IMR-90 (cell line): ENCODE measurements at regions not wholly inside any gene's neighbourhood (a gene's known extent, or its start where the extent isn't known, plus 50 kb on each side); places are given as distances from the start of the nearest gene placed in this dataset.

ENCODE experiments used
- ATAC-seq: fragments of 200-7000 bp; cut with Tn5 transposase; 2 replicates; pipeline ENCODE4 v1.9.1; 2020; ENCODE audit warnings: low read depth, mild to moderate bottlenecking, moderate library complexity
- BruUV-seq: library from RNA; stranded (reverse); fragments of 400-500 nt; replicated peaks from 2 replicates; lab custom pipeline; 2021; lab: Mats Ljungman, UMichigan
- CTCF ChIA-PET: fragments of 300-600 bp; formaldehyde crosslinking; extraction: SDS; loops from one replicate; lab custom pipeline; 2021; ENCODE audit warnings: antibody characterized with exemption; lab: Yijun Ruan, JAX
- POLR2A ChIA-PET: fragments of 300-600 bp; sonication (Branson Sonifier 250); formaldehyde crosslinking; loops from one replicate; lab custom pipeline; 2022; ENCODE audit warnings: antibody characterized with exemption; ENCODE audit not compliant: unreplicated experiment; lab: Charles Lee
- DNase-seq: peaks from one replicate; pipeline ENCODE4 v3.0.0; 2013
- H2AFZ ChIP-seq: replicated peaks from 2 replicates; pipeline ENCODE3; 2013; ENCODE audit warnings: low read length, mild to moderate bottlenecking; ENCODE audit not compliant: poor library complexity
- H2AK5ac ChIP-seq: 2 replicates; pipeline ENCODE4 v1.6.1; 2013; ENCODE audit warnings: low read depth, low read length, inconsistent platforms
- H2AK9ac ChIP-seq: replicated peaks from 2 replicates; pipeline ENCODE3; 2013; ENCODE audit warnings: mild to moderate bottlenecking, low read depth, low read length, moderate library complexity; ENCODE audit not compliant: poor library complexity
- H2BK120ac ChIP-seq: 2 replicates; pipeline ENCODE4 v1.6.1; 2013; ENCODE audit warnings: low read depth, low read length, inconsistent platforms
- H2BK15ac ChIP-seq: 3 replicates; pipeline ENCODE4 v1.6.1; 2013; ENCODE audit warnings: low read depth, low read length, inconsistent platforms
- H2BK20ac ChIP-seq: 2 replicates; pipeline ENCODE4 v1.6.1; 2013; ENCODE audit warnings: low read depth, mild to moderate bottlenecking, inconsistent platforms, low read length, moderate library complexity
- H2BK5ac ChIP-seq: 2 replicates; pipeline ENCODE4 v1.6.1; 2013; ENCODE audit warnings: mild to moderate bottlenecking, low read depth, low read length, inconsistent platforms; ENCODE audit not compliant: poor library complexity, severe bottlenecking
- H3K14ac ChIP-seq: replicated peaks from 2 replicates; pipeline ENCODE4 v1.6.1; 2013; ENCODE audit warnings: low read depth, low read length, inconsistent platforms
- H3K18ac ChIP-seq: 2 replicates; pipeline ENCODE4 v1.6.1; 2013; ENCODE audit warnings: low read depth, low read length, control low read depth
- H3K23ac ChIP-seq: 2 replicates; pipeline ENCODE4 v1.6.1; 2013; ENCODE audit warnings: low read depth, low read length, inconsistent platforms
- H3K27ac ChIP-seq: 2 replicates; pipeline ENCODE4 v1.5.1; 2013; ENCODE audit warnings: mild to moderate bottlenecking, control low read depth, low read length; ENCODE audit not compliant: insufficient read depth
- H3K27me3 ChIP-seq: 2 replicates; pipeline ENCODE4 v1.6.1; 2013; ENCODE audit warnings: low read length; ENCODE audit not compliant: control insufficient read depth, insufficient read depth
- H3K36me3 ChIP-seq: 2 replicates; pipeline ENCODE4 v1.6.1; 2013; ENCODE audit warnings: low read length, mixed read lengths; ENCODE audit not compliant: control insufficient read depth, insufficient read depth
- H3K4ac ChIP-seq: 2 replicates; pipeline ENCODE4 v1.6.1; 2013; ENCODE audit warnings: low read depth, low read length, inconsistent platforms
- H3K4me1 ChIP-seq: 2 replicates; pipeline ENCODE4 v1.6.1; 2013; ENCODE audit warnings: low read length, mixed read lengths; ENCODE audit not compliant: control insufficient read depth, insufficient read depth
- H3K4me2 ChIP-seq: 2 replicates; pipeline ENCODE4 v1.6.1; 2013; ENCODE audit warnings: low read depth, mild to moderate bottlenecking, control low read depth, low read length, moderate library complexity
- H3K4me3 ChIP-seq: 2 replicates; pipeline ENCODE4 v1.5.1; 2013; ENCODE audit warnings: low read depth, mild to moderate bottlenecking, control low read depth, low read length, moderate library complexity; ENCODE audit not compliant: insufficient read depth
- H3K56ac ChIP-seq: 2 replicates; pipeline ENCODE4 v1.6.1; 2013; ENCODE audit warnings: low read length, inconsistent platforms; ENCODE audit not compliant: insufficient read depth; ENCODE audit errors: extremely low read depth
- H3K79me1 ChIP-seq, 2 experiments: 2 replicates each; pipeline ENCODE4 v1.6.1; 2013; ENCODE audit warnings: low read length in 2 of 2, inconsistent platforms in 1 of 2, low read depth in 1 of 2
- H3K9ac ChIP-seq: 2 replicates; pipeline ENCODE4 v1.6.1; 2013; ENCODE audit warnings: low read depth, low read length, control low read depth
- H3K9me1 ChIP-seq: 2 replicates; pipeline ENCODE4 v1.6.1; 2013; ENCODE audit warnings: low read length, inconsistent platforms; ENCODE audit not compliant: insufficient read depth
- H3K9me3 ChIP-seq: 2 replicates; pipeline ENCODE4 v1.6.1; 2013; ENCODE audit warnings: low read length; ENCODE audit not compliant: control insufficient read depth, insufficient read depth
- H4K20me1 ChIP-seq: 2 replicates; pipeline ENCODE4 v1.6.1; 2013; ENCODE audit warnings: low read length, inconsistent platforms; ENCODE audit not compliant: insufficient read depth
- H4K5ac ChIP-seq: 2 replicates; pipeline ENCODE4 v1.6.1; 2013; ENCODE audit warnings: mild to moderate bottlenecking, low read depth, low read length, control low read depth
- H4K8ac ChIP-seq, 2 experiments: 2 replicates each; pipeline ENCODE4 v1.6.1; 2013; ENCODE audit warnings: low read depth in 2 of 2, low read length in 2 of 2, control low read depth in 1 of 2, inconsistent platforms in 1 of 2
- H4K91ac ChIP-seq: 2 replicates; pipeline ENCODE4 v1.6.1; 2013; ENCODE audit warnings: low read depth, low read length, inconsistent platforms; ENCODE audit not compliant: insufficient read depth
- BHLHE40 ChIP-seq: fragments of 150-350 bp; IDR thresholded peaks from 2 replicates; pipeline ENCODE4 v1.6.1; 2016; ENCODE audit warnings: mild to moderate bottlenecking, low read depth, low read length
- CHD1 ChIP-seq: IDR thresholded peaks from 2 replicates; pipeline ENCODE4 v1.6.1; 2012; ENCODE audit warnings: low read depth, low read length, improper control_type of control experiment
- FOS ChIP-seq: fragments of 150-350 bp; IDR thresholded peaks from 2 replicates; pipeline ENCODE4 v1.6.1; 2016; ENCODE audit warnings: low read depth, low read length
- MAFK ChIP-seq: IDR thresholded peaks from 2 replicates; pipeline ENCODE4 v1.6.1; 2012; ENCODE audit warnings: low read depth, low read length, improper control_type of control experiment
- MAZ ChIP-seq: IDR thresholded peaks from 2 replicates; pipeline ENCODE4 v1.6.1; 2012; ENCODE audit warnings: low read depth, mild to moderate bottlenecking, low read length, improper control_type of control experiment, moderate library complexity, borderline replicate concordance
- MXI1 ChIP-seq: IDR thresholded peaks from 2 replicates; pipeline ENCODE4 v1.6.1; 2012; ENCODE audit warnings: low read depth, mild to moderate bottlenecking, low read length, moderate library complexity, borderline replicate concordance
- NFE2L2 ChIP-seq: fragments of 150-350 bp; IDR thresholded peaks from 2 replicates; pipeline ENCODE4 v1.6.1; 2016; ENCODE audit warnings: low read depth, mild to moderate bottlenecking, low read length
- POLR2A ChIP-seq: IDR thresholded peaks from 2 replicates; pipeline ENCODE4 v1.6.1; 2012; ENCODE audit warnings: mild to moderate bottlenecking, low read depth, low read length
- RAD21 ChIP-seq: IDR thresholded peaks from 2 replicates; pipeline ENCODE4 v1.6.1; 2012; ENCODE audit warnings: low read length, improper control_type of control experiment
- RFX5 ChIP-seq: IDR thresholded peaks from 2 replicates; pipeline ENCODE4 v1.8.0; 2012; ENCODE audit warnings: low read depth, mild to moderate bottlenecking, low read length, moderate library complexity
- SMC3 ChIP-seq: fragments of 150-350 bp; IDR thresholded peaks from 2 replicates; pipeline ENCODE4 v1.6.1; 2016; ENCODE audit warnings: low read depth, mild to moderate bottlenecking, antibody characterized with exemption, low read length, moderate library complexity
- WGBS, 2 experiments: methylation state at CpG; one replicate each; pipeline versions ENCODE4 v1.1.5 to v1.1.7; 2013; ENCODE audit warnings: missing lambda C conversion rate in 2 of 2; ENCODE audit not compliant: insufficient read length in 1 of 2; ENCODE audit errors: extremely low coverage in 2 of 2; 5-methylcytosine and 5-hydroxymethylcytosine counted together
- dilution Hi-C: fragments of 300-500 bp; cut with HindIII; formaldehyde crosslinking; loops from one replicate; pipeline ENCODE4 v1.14.3; 2018; ENCODE audit warnings: low sequenced_read_pairs; ENCODE audit not compliant: unreplicated experiment
- in situ Hi-C: fragments of 300-500 bp; cut with MboI; formaldehyde crosslinking; loops from 3 replicates; pipeline ENCODE4 v1.14.3; 2019; ENCODE audit warnings: low sequenced_read_pairs, inconsistent platforms, mixed read lengths
- intact Hi-C: fragments of 100-400 bp; cut with micrococcal nuclease; formaldehyde crosslinking; loops from 2 replicates; pipeline ENCODE4 v1.10.0; 2022
- TF ChIP-seq, protein P1 (sequence below): conservative IDR thresholded peaks from 2 replicates; pipeline ENCODE4 v1.5.1; 2012; ENCODE audit warnings: mild to moderate bottlenecking, low read depth, low read length, improper control_type of control experiment
- TF ChIP-seq, protein P2 (sequence below): fragments of 150-350 bp; IDR thresholded peaks from 2 replicates; pipeline ENCODE4 v1.6.1; 2017; ENCODE audit warnings: mild to moderate bottlenecking, antibody characterized with exemption, low read length, low read depth
- TF ChIP-seq, protein P3 (sequence below): fragments of 150-350 bp; IDR thresholded peaks from 2 replicates; pipeline ENCODE4 v1.6.1; 2016; ENCODE audit warnings: low read depth, mild to moderate bottlenecking, low read length, moderate library complexity, borderline replicate concordance

DNA sequence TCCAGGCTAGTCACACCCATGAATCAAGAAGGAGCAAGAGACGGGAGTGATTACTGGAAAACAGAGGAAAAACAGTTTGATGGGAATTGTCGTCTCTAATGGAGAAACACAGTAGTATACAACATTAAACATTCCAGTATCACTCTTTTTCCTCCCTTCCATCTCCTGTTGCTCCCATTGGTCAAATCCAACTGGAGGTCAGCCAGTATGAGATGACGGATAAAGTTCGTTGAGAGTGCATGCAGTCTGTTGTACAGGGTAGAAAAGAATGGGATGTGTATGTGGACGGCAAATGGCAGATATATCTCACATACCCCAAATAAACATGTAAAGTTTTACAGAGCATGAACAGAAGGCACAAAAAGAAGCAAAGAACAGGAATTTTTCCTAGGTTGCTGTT, 221.9 kb upstream of the TNP1 start:
- in situ Hi-C loops, result no loop called here
- CTCF ChIA-PET, result no interaction called here
- WGBS, 2 experiments, result no CpG with 5 or more reads among the region's 5 CpGs

More for the DNA sequence above, 221.9 kb upstream of the TNP1 start:
- H3K27ac ChIP-seq, result no peak overlapping the region
- no peak overlapping the region for H3K14ac ChIP-seq
- no peak overlapping the region for H3K56ac ChIP-seq
- H3K9me3 ChIP-seq, result no peaks in the 10 kb centered on the region
- H2BK120ac ChIP-seq, result no peak overlapping the region
- H3K4me1 ChIP-seq, result peaks cover 4% of the 10 kb centered on the region; the same call in 1 of the 2 replicates
- no peak overlapping the region for H3K4me3 ChIP-seq
- H3K4ac ChIP-seq, result no peak overlapping the region
- intact Hi-C loops (no loop called here), dilution Hi-C loops (no loop called here)
- no peak overlapping the region for H4K5ac ChIP-seq
- peaks cover 5% of the 10 kb centered on the region; the same call in 1 of the 2 replicates for H3K9me1 ChIP-seq
- H2BK20ac ChIP-seq, result no peak overlapping the region
- no peak overlapping the region for H3K23ac ChIP-seq
- H2BK15ac ChIP-seq, result no peak overlapping the region
- no peak overlapping the region for H3K4me2 ChIP-seq
- H4K91ac ChIP-seq, result no peak overlapping the region
- no peak for TF ChIP-seq POLR2A
- TF ChIP-seq CHD1, result no peak
- TF ChIP-seq NFE2L2, result no peak
- no peak for TF ChIP-seq MAZ
- TF ChIP-seq MXI1, result no peak
- TF ChIP-seq SMC3, result no peak
- no peak for TF ChIP-seq FOS
- TF ChIP-seq, protein P1, sequence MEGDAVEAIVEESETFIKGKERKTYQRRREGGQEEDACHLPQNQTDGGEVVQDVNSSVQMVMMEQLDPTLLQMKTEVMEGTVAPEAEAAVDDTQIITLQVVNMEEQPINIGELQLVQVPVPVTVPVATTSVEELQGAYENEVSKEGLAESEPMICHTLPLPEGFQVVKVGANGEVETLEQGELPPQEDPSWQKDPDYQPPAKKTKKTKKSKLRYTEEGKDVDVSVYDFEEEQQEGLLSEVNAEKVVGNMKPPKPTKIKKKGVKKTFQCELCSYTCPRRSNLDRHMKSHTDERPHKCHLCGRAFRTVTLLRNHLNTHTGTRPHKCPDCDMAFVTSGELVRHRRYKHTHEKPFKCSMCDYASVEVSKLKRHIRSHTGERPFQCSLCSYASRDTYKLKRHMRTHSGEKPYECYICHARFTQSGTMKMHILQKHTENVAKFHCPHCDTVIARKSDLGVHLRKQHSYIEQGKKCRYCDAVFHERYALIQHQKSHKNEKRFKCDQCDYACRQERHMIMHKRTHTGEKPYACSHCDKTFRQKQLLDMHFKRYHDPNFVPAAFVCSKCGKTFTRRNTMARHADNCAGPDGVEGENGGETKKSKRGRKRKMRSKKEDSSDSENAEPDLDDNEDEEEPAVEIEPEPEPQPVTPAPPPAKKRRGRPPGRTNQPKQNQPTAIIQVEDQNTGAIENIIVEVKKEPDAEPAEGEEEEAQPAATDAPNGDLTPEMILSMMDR, result no peak
- no peak for TF ChIP-seq MAFK
- TF ChIP-seq, protein P2, sequence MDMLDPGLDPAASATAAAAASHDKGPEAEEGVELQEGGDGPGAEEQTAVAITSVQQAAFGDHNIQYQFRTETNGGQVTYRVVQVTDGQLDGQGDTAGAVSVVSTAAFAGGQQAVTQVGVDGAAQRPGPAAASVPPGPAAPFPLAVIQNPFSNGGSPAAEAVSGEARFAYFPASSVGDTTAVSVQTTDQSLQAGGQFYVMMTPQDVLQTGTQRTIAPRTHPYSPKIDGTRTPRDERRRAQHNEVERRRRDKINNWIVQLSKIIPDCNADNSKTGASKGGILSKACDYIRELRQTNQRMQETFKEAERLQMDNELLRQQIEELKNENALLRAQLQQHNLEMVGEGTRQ, result no peak
- TF ChIP-seq RFX5, result no peak
- TF ChIP-seq BHLHE40, result no peak
- TF ChIP-seq, protein P3, sequence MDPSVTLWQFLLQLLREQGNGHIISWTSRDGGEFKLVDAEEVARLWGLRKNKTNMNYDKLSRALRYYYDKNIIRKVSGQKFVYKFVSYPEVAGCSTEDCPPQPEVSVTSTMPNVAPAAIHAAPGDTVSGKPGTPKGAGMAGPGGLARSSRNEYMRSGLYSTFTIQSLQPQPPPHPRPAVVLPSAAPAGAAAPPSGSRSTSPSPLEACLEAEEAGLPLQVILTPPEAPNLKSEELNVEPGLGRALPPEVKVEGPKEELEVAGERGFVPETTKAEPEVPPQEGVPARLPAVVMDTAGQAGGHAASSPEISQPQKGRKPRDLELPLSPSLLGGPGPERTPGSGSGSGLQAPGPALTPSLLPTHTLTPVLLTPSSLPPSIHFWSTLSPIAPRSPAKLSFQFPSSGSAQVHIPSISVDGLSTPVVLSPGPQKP, result no peak
- no peak for TF ChIP-seq RAD21
- POLR2A ChIA-PET, result no interaction called here
- no peak overlapping the region for H4K8ac ChIP-seq
- no peak overlapping the region for H2AFZ ChIP-seq
- ATAC-seq (no peak), DNase-seq (no peak)
- H3K18ac ChIP-seq, result no peak overlapping the region
- H2AK9ac ChIP-seq, result no peak overlapping the region
- H3K9ac ChIP-seq, result no peak overlapping the region
- H4K20me1 ChIP-seq, result no peaks in the 10 kb centered on the region
- H3K36me3 ChIP-seq, result no peaks in the 10 kb centered on the region
- no peak overlapping the region for H2BK5ac ChIP-seq
- no peaks in the 10 kb centered on the region for H3K79me1 ChIP-seq
- H2AK5ac ChIP-seq, result no peak overlapping the region; the same call in 1 of the 2 replicates
- H3K27me3 ChIP-seq, result no peaks in the 10 kb centered on the region
- no TSS peak for BruUV-seq
